Pulmonary artery endothelial cell (primary cell): ENCODE measurements at regions not wholly inside any gene's neighbourhood (a gene's known extent, or its start where the extent isn't known, plus 50 kb on each side); places are given as distances from the start of the nearest gene placed in this dataset.

Experiments
- DNase-seq: peaks from one replicate; pipeline ENCODE4 v3.0.0-alpha.2; 2011; ENCODE audit warnings: low read depth, low spot score

DNA sequence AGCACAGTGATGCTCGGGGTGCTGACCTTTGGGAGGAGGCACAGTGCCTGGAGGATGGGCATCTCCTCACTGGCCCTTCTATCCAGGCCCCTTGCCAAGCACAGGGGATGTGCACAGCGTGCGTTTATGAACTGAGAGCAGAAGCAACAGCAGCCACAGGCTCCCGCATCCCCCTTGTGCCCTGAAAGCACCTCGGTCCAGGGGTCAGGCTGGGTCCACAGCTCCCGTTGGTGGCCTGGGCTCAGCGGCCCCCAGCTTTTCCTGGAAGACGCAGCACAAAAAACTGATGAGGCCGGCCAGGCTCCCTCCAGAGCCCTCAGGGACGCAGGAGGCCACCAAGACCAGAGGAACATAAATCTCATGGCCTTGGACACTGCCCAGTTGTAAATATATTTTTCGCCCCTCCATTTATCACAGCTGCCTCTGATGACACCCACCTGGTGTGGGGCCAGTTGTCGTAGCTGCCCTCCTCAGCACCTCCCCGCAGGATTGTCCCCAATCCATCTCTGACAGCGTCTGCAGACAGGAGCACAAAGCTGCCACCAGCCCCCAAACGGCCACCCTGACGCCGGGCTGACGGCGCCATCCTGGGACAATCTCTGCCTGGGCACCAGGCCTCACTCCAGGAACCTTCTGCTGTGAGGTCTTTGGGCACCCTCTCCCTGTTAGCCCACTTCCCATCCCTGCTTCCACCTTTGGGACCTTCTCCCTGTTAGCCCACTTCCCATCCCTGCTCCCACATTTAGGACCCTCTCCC lies 203.1 kb downstream of the BRD1 start:
- DNase-seq: no peak

DNA sequence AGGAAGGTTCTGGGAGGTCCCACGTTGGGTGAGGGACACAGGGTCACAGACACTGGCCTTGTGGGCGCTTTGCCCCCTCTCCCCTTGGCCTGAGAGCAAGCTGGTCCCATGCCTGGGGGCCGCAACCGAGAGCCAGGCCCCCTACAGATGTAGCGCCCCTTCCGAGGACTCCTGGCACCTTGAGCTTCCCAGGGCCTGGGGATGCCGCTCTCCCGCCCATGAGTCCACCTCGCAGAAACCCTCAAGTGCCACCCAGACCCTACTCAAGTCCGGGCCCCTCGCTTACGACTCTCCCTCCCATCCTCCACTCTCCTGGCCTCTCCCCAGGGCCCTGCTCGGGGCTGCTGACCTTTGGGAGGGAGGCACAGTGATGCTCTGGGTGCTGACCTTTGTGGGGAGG lies 204.0 kb downstream of the BRD1 start:
- no peak for DNase-seq

DNA sequence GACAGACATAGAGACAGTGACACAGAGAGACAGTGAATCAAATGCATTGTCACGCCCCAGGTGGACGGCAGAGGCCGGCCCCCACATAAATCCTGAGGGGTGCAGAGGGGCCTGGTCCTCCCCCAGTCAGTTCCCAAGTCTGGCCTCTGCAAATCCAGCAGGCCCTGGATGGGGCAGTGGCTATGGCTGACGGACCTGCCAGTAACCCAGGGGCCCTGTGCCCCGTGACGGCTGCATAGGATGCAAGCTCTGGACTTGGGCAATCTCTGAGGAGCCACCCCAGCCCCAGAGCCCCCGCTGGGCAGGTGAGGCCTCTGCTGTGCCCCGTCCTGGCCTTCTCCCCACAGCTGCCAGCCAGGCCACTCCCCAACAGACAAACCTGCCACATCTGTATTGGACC lies 204.5 kb downstream of the BRD1 start:
- DNase-seq: no peak

- DNase-seq: no peak
These were observed 205.2 kb downstream of the BRD1 start for GRCh38 chr22:49622241-49623105.

DNA sequence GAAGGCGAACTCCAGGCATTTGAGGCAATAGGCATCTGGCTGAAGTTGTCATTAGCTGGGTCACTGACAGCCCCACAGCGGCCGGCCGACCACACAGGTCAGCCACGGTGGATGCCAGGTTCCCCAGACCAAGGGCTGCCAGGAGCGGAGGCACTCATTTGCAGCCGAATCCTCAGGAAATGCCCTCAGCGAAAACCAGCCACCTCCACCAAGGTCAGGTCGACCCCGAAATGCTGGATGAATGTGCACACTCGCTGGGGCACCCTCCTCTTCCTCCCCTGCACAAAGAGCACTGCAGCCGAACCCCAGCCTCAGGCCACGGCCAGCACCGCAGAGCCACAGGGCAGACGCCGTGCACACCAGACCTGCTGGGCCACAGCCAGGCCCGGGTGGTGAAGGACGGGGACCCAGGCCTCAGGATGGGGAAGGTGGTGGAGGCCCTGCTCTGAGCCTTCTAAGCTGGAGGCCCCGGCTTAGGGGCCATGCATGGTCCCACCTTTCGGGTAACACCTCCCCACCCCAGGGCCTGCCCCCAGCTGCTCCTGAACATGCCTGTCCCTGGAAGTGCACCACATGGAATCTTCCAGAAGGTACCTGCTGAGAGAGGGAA lies 206.0 kb downstream of the BRD1 start:
- no peak for DNase-seq

DNA sequence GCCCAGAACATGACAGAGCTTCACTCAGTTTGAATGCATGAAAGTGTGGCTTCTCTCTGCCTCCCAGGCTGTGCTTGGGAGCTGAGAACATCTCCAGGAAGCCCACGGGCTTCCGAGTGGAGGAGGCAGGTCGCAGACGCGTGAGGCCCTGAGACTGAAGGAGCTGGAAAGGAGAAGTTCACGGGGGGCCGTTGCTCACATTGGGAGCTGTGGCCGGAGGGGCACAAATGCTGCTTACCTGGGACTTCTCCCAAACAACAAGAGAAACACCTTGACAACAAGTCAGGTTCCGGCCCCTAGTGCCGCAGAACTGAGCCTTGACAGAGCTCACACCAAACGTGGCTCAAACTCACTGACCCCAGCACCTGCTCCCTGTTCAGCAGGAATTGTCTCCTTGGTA lies 207.0 kb downstream of the BRD1 start:
- DNase-seq: no peak

DNA sequence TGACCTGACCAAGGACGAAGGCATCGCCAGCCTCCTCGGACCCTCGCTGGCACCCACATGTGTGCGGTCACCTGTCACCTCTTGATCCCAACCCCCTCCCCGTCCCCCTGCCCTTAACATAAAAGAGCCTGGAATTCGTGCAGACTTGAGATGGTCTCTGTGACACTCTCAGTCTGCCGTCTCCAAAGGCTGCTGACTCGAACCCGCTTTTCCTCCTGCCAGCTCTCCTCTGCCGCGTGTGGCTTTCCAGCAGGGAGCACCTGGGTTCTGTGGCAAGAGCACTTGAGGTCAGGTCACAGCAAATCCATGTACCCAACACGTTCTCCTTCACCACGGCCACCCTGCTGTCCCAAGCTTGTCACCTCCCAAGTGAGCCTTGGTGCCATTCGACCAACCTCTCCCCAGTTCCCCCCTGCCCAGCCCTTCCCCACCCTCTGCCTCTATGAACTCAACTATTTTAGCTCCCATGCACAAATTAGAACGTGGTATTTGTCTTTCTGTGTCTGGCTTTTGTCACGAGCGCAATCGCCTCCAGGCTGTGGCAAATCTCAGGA lies 207.6 kb downstream of the BRD1 start:
- DNase-seq: no peak

DNA sequence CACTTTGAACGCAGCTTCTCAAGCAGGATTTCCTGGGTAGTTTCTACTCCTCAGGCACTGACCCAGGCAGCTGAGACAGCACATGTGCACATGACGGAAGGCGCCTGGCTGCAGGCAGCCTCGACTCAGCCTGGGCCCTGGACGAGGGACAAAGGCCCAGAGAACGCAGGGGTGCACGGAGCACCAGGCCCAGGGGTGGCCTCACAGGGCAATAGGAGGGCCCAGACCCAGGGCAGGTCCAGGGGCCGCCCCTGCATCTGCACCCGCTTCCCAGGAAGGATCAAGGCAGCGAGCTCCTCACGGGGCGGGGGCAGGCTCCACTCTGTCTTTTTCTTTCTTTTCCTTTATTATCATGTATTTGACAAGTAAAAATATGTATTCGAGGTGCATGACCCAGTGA lies 208.4 kb downstream of the BRD1 start:
- DNase-seq: no peak

DNA sequence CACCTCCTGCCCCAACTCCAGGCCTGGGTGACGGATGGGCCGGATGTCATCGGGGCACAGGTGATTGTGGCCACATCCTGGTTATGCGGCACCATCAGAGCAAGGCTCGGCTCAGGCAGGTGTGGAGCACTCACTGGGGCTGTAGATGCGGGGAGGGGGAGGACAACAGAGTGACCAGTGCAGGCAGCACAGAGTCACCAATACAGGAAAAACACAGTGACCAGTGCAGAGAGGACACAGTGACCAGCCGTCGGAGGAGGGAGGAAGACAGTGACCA lies 209.1 kb downstream of the BRD1 start:
- no peak for DNase-seq

DNA sequence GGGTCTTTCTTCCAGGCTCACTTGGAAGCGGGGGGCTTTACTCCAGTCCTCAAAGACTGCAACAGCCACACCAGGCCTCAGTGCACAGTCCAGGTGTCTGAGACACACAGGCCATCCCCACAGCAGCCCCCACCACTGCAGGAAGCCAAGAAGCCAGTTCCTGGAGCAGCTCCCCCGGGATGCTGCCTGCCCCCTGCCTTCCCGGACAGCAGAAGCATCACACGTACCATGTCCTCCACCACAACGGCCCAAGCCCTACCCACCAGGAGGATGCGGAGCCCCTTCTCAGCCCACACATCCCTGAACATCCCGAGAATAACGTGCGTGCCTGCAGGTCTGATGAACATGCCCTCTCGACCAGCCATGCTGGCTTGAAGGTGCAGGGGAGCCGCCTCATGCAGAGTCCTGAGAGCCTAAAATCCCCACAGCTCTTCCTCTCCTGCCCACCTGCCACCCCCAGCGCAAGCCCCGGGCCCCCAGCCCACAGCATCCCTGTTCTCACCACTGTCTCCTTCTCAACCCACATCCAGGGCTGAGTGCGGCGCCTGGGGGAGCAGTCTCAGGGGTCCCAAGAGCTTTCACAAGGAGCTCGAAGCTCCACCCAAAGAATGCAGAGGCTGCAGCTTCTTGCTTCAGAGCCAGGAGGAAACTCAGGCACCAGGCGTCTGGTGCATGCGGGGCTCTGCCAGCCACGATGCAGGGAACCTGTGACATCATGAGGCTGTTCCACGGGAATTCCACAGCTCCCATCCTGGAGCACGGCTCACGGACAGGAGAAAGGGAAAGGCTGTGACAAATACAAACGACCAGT lies 209.6 kb downstream of the BRD1 start:
- no peak for DNase-seq

GRCh38 chr22:49617264-49617663 lies 210.4 kb downstream of the BRD1 start:
- no peak for DNase-seq

GRCh38 chr22:49616356-49617231 lies 211.1 kb downstream of the BRD1 start:
- DNase-seq: no peak

DNA sequence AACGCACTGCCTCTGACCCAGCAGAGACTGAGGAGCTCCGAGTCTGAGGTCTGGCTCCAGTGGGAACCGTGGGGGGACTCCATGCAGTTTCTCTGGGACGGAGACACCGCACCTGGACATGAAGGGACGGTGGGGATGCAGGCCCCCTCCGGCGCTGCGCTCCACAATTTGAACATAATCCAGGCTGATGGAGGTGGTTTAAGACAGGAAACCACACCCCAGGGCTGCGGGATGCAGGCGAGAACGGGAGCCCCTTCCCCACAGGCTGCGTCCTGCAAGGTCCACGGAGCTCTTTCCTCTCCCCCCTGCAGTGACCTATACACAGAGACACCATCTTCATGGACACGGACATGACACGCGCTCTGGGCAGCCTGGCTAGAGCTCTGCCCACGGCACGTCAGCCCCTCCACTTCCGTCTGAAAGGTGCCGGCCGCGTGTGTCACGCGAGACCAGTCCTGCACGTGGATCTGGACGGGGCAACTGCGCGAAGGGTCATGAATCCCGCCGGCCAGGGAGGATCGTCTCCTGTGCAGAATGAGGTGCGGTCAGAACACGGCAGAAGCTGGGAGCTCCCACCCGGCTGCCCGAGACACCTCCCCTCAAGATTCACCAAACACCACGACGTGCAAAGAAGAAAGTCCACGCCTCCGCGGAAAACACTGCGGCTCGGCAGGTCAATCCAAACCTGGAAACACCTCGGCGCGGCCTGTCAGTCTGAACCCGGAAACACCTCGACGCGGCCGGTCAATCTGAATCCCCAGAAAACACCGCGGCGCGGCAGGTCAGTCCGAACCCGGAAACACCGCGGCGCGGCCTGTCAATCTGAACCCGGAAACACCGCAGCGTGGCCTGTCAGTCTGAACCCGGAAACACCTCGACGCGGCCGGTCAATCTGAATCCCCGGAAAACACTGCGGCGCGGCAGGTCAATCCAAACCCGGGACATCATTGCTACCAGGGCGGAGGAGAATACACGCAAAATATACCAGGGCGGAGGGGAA lies 212.4 kb downstream of the BRD1 start:
- DNase-seq: no peak

DNA sequence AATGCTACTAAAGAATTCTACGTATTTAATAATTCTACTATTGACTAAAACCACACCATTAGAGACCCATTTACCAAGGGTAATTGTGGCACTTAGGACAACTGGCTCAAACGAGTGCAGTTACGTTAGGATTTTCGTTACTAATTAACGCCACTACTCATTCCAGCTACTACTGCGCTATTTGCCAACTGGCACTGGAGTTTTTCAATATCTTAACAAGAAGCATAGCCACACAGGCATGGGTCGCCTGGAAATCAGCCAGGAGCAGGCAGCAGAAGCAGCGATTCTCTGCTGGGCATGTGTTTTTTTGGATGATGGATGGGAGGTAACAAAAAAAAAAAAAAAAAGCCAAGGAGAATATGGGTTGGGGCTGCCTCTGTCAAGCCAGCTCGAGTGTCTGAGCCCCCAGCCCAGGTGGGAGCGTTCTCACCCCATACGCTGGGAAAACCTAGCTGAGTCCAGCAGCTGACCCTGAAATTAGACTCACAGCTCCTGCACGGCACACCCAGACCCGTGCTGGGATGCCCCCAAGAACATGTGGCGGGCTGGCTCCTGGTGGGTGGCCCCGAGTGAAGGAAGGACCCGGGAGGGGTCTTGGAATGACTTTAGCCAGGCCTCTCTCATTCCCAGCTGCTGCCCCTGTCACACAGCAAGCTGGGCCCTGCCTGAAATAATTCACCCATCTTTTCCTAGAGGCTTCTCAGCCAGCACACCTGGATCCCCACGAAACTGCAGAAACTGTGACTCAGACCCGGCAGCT lies 214.0 kb downstream of the BRD1 start:
- DNase-seq: no peak

GRCh38 chr22:49613108-49613507 lies 214.6 kb downstream of the BRD1 start:
- DNase-seq: no peak

DNA sequence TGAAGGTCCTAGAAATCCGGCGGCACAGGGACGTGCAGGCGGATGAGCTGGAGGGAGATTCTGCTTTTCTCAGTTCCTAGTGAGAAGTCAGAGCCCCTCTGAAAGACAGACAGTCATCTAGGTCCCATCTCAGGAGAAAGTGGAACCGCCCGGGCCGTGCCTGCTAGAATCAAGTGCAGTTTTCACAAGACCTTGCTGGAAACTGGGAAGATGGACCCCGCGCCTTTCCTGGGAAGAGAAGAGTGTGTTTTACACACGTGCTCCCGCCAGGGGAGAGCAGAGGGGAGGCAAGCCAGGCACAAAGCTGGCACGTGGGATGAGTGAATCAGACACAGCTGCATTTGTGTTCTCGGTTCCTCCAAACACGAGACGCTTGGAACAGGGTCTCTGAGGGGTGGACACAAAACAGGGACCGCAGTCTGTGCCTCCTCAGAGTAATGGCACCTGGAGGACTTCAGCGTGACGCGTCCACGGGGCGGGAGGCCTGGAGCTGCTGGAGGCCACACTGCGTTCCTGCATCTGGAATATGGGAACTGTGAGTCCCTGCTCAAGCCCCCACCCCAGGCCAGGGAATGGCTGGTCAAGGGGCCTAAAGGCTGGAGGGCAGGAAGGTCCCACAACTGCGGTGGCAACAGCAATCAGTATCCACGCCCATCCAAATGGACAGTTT lies 218.3 kb downstream of the BRD1 start:
- DNase-seq: no peak

DNA sequence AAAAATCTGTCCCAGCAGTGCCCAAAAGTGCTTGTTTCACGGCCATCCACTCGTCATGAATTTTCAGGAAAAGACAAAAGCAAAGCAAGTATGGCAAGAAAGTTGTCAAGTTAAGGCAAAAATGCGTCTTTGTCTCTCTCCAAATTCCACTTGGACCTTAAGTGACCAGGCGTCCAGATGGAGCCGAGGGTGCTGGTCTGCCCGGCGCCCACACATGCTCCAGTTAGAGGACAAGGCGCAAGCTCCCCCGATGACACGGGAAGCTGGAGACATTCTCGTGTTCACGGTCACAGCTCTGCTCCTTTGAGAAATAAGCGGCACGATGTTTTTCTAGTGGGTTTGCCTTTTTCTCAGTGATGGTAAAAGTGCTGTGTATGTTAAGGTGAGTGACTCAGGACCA lies 219.0 kb downstream of the BRD1 start:
- no peak for DNase-seq

DNA sequence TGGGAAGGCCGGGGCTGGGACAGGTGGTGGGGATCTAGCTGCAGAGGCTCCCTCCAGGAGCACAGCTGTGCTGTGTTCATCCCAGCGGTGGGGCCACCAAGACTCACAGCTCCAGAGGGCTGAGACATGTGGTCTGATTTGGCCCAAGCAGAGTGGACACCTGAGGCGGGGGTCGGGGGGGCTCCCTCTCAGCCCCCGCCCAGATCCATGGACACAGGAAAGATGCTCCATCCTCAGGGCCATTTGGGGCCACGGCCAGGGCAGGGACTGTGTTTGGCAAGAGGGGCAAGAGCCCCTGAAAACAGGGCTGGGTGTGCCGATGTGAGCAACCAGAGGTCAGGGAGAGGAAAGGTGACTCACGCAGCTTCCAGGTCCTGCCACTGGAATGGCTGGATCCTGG lies 219.4 kb downstream of the BRD1 start:
- DNase-seq: no peak
